Keratinocyte (primary cell): ENCODE measurements at regions not wholly inside any gene's neighbourhood (a gene's known extent, or its start where the extent isn't known, plus 50 kb on each side); places are given as distances from the start of the nearest gene placed in this dataset.

Source experiments
- DNase-seq: peaks from one replicate; pipeline ENCODE4 v3.0.0-alpha.2; 2011; ENCODE audit warnings: low read depth, missing footprints, low spot score
- FAIRE-seq: peaks from 2 replicates; lab custom pipeline; 2011; peaks lifted over from hg19 to GRCh38; lab: Jason Lieb, UNC
- H2AFZ ChIP-seq: 2 replicates; pipeline ENCODE4 v1.6.0; 2012; ENCODE audit warnings: low read length, control low read depth, inconsistent platforms; ENCODE audit not compliant: control insufficient read depth
- H3K27ac ChIP-seq: 2 replicates; pipeline ENCODE4 v1.5.1; 2011; ENCODE audit warnings: low read length; ENCODE audit not compliant: control insufficient read depth, insufficient read depth
- H3K27me3 ChIP-seq: 3 replicates; pipeline ENCODE4 v1.6.0; 2011; ENCODE audit warnings: low read length; ENCODE audit not compliant: control insufficient read depth, insufficient read depth; ENCODE audit errors: extremely low read depth
- H3K36me3 ChIP-seq, 2 experiments: 2 replicates in 1 of 2; 3 replicates in 1 of 2; pipeline ENCODE4 v1.5.1; 2011; ENCODE audit warnings: low read length in 2 of 2, mild to moderate bottlenecking in 1 of 2; ENCODE audit not compliant: control insufficient read depth in 2 of 2, insufficient read depth in 2 of 2; ENCODE audit errors: extremely low read depth in 1 of 2
- H3K4me1 ChIP-seq: 3 replicates; pipeline ENCODE4 v1.5.1; 2011; ENCODE audit warnings: low read length; ENCODE audit not compliant: control insufficient read depth, insufficient read depth; ENCODE audit errors: extremely low read depth
- H3K4me2 ChIP-seq: 3 replicates; pipeline ENCODE4 v1.6.0; 2011; ENCODE audit warnings: low read depth, low read length; ENCODE audit not compliant: control insufficient read depth, insufficient read depth; ENCODE audit errors: extremely low read depth
- H3K4me3 ChIP-seq, 3 experiments: fragments of 200-600 bp in 1 of 3; sonication (generic) in 1 of 3; 2 replicates in 2 of 3; 3 replicates in 1 of 3; pipeline ENCODE4 v1.5.1; 2011 to 2016; ENCODE audit warnings: low read length in 3 of 3, mild to moderate bottlenecking in 3 of 3, control low read depth in 2 of 3, inconsistent platforms in 1 of 3, low read depth in 1 of 3, mixed read lengths in 1 of 3, mixed run types in 1 of 3, moderate library complexity in 1 of 3; ENCODE audit not compliant: control insufficient read depth in 2 of 3, insufficient read depth in 2 of 3; ENCODE audit errors: extremely low read depth in 1 of 3
- H3K79me2 ChIP-seq: 2 replicates; pipeline ENCODE4 v1.6.0; 2012; ENCODE audit warnings: low read length; ENCODE audit not compliant: control insufficient read depth, insufficient read depth
- H3K9ac ChIP-seq: 3 replicates; pipeline ENCODE4 v1.6.0; 2011; ENCODE audit warnings: low read length; ENCODE audit not compliant: control insufficient read depth, insufficient read depth; ENCODE audit errors: extremely low read depth
- H3K9me1 ChIP-seq: 3 replicates; pipeline ENCODE4 v1.6.0; 2011; ENCODE audit warnings: low read length; ENCODE audit not compliant: control insufficient read depth, insufficient read depth; ENCODE audit errors: extremely low read depth
- H3K9me3 ChIP-seq: 2 replicates; pipeline ENCODE4 v1.5.1; 2012; ENCODE audit warnings: low read depth, low read length; ENCODE audit not compliant: control insufficient read depth
- H4K20me1 ChIP-seq: 3 replicates; pipeline ENCODE4 v1.6.0; 2011; ENCODE audit warnings: low read length; ENCODE audit not compliant: control insufficient read depth, insufficient read depth; ENCODE audit errors: extremely low read depth
- EZH2 ChIP-seq: IDR thresholded peaks from one replicate; pipeline ENCODE4 v1.6.1; 2012; ENCODE audit warnings: inconsistent platforms, mild to moderate bottlenecking, low read length, moderate library complexity
- dilution Hi-C: fragments of 300-500 bp; cut with MboI; formaldehyde crosslinking; loops from one replicate; pipeline ENCODE4 v1.7.0; 2020; ENCODE audit warnings: low sequenced_read_pairs; ENCODE audit not compliant: extremely low pct_ligation_motif_present
- TF ChIP-seq, protein P1 (sequence below), 3 experiments: IDR thresholded peaks in 1 of 3; conservative IDR thresholded peaks in 1 of 3; optimal IDR thresholded peaks in 1 of 3; 2 replicates in 2 of 3; 3 replicates in 1 of 3; pipeline versions ENCODE3 to v1.5.1; 2011; ENCODE audit warnings: low read length in 3 of 3, mild to moderate bottlenecking in 3 of 3, moderate library complexity in 2 of 3, control low read depth in 1 of 3, inconsistent platforms in 1 of 3; ENCODE audit not compliant: insufficient read depth in 2 of 3; ENCODE audit errors: extremely low read depth in 1 of 3

DNA sequence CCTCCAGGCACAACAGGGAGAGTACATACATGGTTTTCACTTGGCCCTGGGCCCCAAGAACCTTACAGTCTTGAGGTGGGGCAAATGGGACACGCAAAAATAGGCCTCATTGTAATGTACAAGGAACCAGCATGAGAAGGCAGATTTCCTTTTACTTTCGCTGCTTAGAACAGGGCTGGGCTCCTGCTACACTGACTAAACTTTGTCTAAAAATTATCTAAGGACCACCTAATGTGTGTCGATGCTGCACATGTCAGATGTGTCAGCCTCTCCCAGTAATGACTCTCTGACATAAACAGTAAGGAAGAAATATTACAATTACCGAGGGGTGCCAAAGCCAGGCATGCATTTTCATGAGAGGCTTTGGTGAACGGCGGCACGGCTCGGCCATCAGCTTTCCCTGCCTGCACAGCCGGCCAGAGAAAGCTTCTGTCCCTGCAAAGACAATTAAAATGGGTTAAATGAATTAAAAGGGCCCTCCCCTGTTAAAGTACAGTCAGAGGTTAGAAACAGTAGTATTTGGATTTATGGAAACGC lies 224.2 kb upstream of the IRX3 start:
- no peak overlapping the region for H3K9ac ChIP-seq
- DNase-seq (no peak), FAIRE-seq (no peak)
- H3K9me1 ChIP-seq, result no peaks in the 10 kb centered on the region
- TF ChIP-seq, protein P1, sequence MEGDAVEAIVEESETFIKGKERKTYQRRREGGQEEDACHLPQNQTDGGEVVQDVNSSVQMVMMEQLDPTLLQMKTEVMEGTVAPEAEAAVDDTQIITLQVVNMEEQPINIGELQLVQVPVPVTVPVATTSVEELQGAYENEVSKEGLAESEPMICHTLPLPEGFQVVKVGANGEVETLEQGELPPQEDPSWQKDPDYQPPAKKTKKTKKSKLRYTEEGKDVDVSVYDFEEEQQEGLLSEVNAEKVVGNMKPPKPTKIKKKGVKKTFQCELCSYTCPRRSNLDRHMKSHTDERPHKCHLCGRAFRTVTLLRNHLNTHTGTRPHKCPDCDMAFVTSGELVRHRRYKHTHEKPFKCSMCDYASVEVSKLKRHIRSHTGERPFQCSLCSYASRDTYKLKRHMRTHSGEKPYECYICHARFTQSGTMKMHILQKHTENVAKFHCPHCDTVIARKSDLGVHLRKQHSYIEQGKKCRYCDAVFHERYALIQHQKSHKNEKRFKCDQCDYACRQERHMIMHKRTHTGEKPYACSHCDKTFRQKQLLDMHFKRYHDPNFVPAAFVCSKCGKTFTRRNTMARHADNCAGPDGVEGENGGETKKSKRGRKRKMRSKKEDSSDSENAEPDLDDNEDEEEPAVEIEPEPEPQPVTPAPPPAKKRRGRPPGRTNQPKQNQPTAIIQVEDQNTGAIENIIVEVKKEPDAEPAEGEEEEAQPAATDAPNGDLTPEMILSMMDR (optimal IDR thresholded peaks at IDR 0.05 in 1 of 3, IDR thresholded peaks at IDR 0.05 in 1 of 3, conservative IDR thresholded peaks at IDR 0.05 in 1 of 3; ENCODE audit: extremely low read depth in 1 of 3, insufficient read depth in 2 of 3, low read length in 3 of 3), result no peak
- no peak for TF ChIP-seq EZH2
- no peaks in the 10 kb centered on the region for H3K4me1 ChIP-seq
- H3K27me3 ChIP-seq, result no peaks in the 10 kb centered on the region
- no peak overlapping the region for H3K27ac ChIP-seq
- dilution Hi-C loops, result no loop called here
- H3K4me3 ChIP-seq, result no peak overlapping the region
- H4K20me1 ChIP-seq, result no peaks in the 10 kb centered on the region
- H2AFZ ChIP-seq, result no peak overlapping the region
- H3K79me2 ChIP-seq, result no peaks in the 10 kb centered on the region
- no peaks in the 10 kb centered on the region for H3K9me3 ChIP-seq
- H3K36me3 ChIP-seq, result no peaks in the 10 kb centered on the region
- no peak overlapping the region for H3K4me2 ChIP-seq

DNA sequence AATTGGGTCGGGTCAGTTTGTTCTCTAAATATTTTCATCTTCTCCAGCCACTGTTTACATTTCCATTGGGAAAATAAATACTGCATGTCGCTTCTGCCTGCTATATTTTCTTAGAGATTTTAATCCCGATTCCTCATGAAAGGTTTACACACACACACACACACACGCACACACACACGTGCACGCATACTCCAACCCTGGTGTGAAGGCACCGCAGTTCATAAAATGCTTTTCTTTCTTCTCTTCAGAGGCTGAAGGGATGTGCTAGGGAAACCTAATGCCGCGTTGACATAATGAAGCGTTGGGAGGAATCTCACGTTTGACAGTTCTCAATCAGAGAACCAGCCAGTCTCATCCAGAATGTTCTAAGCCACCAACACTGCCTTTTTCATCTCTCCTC lies 222.9 kb upstream of the IRX3 start:
- no peak overlapping the region for H2AFZ ChIP-seq
- H3K79me2 ChIP-seq, result no peaks in the 10 kb centered on the region
- no peaks in the 10 kb centered on the region for H4K20me1 ChIP-seq
- FAIRE-seq (no peak), DNase-seq (no peak)
- H3K4me1 ChIP-seq, result no peaks in the 10 kb centered on the region
- no peak overlapping the region for H3K4me2 ChIP-seq
- H3K27me3 ChIP-seq, result no peaks in the 10 kb centered on the region
- no peaks in the 10 kb centered on the region for H3K9me3 ChIP-seq
- no peak overlapping the region for H3K9ac ChIP-seq
- H3K4me3 ChIP-seq, result no peak overlapping the region
- dilution Hi-C loops, result no loop called here
- no peak overlapping the region for H3K27ac ChIP-seq
- H3K36me3 ChIP-seq, result no peaks in the 10 kb centered on the region
- H3K9me1 ChIP-seq, result no peaks in the 10 kb centered on the region
- TF ChIP-seq, protein P1 (optimal IDR thresholded peaks at IDR 0.05 in 1 of 3, IDR thresholded peaks at IDR 0.05 in 1 of 3, conservative IDR thresholded peaks at IDR 0.05 in 1 of 3; ENCODE audit: extremely low read depth in 1 of 3, insufficient read depth in 2 of 3, low read length in 3 of 3), result no peak
- no peak for TF ChIP-seq EZH2
